GM12878 (cell line): ENCODE measurements at regions not wholly inside any gene's neighbourhood (a gene's known extent, or its start where the extent isn't known, plus 50 kb on each side); places are given as distances from the start of the nearest gene placed in this dataset.
"Not testable (repeated sequence)": the region's sequence is repeated elsewhere in the genome, so short reads cannot be mapped to it uniquely, and the experiment has no call there.

Source experiments
- ATAC-seq: fragments of 200-7000 bp; cut with Tn5 transposase; 3 replicates; pipeline ENCODE4 v1.9.1; 2020; ENCODE audit warnings: mild to moderate bottlenecking, moderate library complexity
- BruUV-seq: library from RNA; stranded (reverse); fragments of 400-500 nt; replicated peaks from 2 replicates; lab custom pipeline; 2021; lab: Mats Ljungman, UMichigan
- CTCF ChIA-PET: fragments of 300-600 bp; sonication (Branson Sonifier 250); formaldehyde crosslinking; extraction: SDS; loops from one replicate; lab custom pipeline; 2021; ENCODE audit warnings: inconsistent platforms; lab: Yijun Ruan, JAX
- POLR2A ChIA-PET: fragments of 350-600 bp; formaldehyde crosslinking; extraction: SDS; loops from one replicate; lab custom pipeline; 2021; ENCODE audit warnings: inconsistent platforms; lab: Charles Lee
- RAD21 ChIA-PET: fragments of 300-600 bp; sonication (Branson Sonifier 250); formaldehyde crosslinking; loops from one replicate; lab custom pipeline; 2023; ENCODE audit warnings: antibody characterized with exemption; ENCODE audit not compliant: unreplicated experiment; lab: Charles Lee
- SMC1A ChIA-PET: fragments of 300-600 bp; sonication (Branson Sonifier 250); formaldehyde crosslinking; loops from one replicate; lab custom pipeline; 2023; ENCODE audit not compliant: unreplicated experiment, uncharacterized antibody; lab: Charles Lee
- DNase-seq: peaks from one replicate; pipeline ENCODE4 v3.0.0-alpha.2; 2011; ENCODE audit warnings: low read depth, low spot score
- FAIRE-seq: peaks from 3 replicates; lab custom pipeline; 2011; peaks lifted over from hg19 to GRCh38; lab: Jason Lieb, UNC
- H2AFZ ChIP-seq: 2 replicates; pipeline ENCODE4 v1.6.0; 2011; ENCODE audit warnings: low read depth, low read length, control low read depth; ENCODE audit not compliant: control insufficient read depth
- H3K27ac ChIP-seq: 2 replicates; pipeline ENCODE4 v1.5.1; 2011; ENCODE audit warnings: control low read depth; ENCODE audit not compliant: control insufficient read depth, insufficient read depth
- H3K27me3 ChIP-seq, 2 experiments: replicated peaks in 1 of 2; 2 replicates each; pipeline versions ENCODE4 v1.6.0 to v1.6.1; 2011; ENCODE audit warnings: low read length in 1 of 2; ENCODE audit not compliant: control insufficient read depth in 2 of 2, insufficient read depth in 2 of 2
- H3K36me3 ChIP-seq, 2 experiments: 2 replicates each; pipeline ENCODE4 v1.5.1; 2011; ENCODE audit warnings: low read length in 1 of 2; ENCODE audit not compliant: control insufficient read depth in 2 of 2, insufficient read depth in 2 of 2
- H3K4me1 ChIP-seq: 2 replicates; pipeline ENCODE4 v1.6.1; 2011; ENCODE audit warnings: mild to moderate bottlenecking, low read length, moderate library complexity, mixed read lengths; ENCODE audit not compliant: control insufficient read depth, insufficient read depth
- H3K4me2 ChIP-seq: 2 replicates; pipeline ENCODE4 v1.6.0; 2011; ENCODE audit warnings: control low read depth; ENCODE audit not compliant: control insufficient read depth, insufficient read depth
- H3K4me3 ChIP-seq: fragments of 200-600 bp; sonication (generic); 2 replicates; pipeline ENCODE4 v1.5.1; 2016
- H3K79me2 ChIP-seq: 2 replicates; pipeline ENCODE4 v1.6.0; 2011; ENCODE audit warnings: low read length; ENCODE audit not compliant: control insufficient read depth, insufficient read depth
- H3K9ac ChIP-seq: 2 replicates; pipeline ENCODE4 v1.8.0; 2011; ENCODE audit warnings: low read length, control low read depth, mixed read lengths; ENCODE audit not compliant: control insufficient read depth, insufficient read depth
- H3K9me3 ChIP-seq: replicated peaks from 3 replicates; pipeline ENCODE4 v1.5.1; 2011; ENCODE audit warnings: mild to moderate bottlenecking, low read length; ENCODE audit not compliant: control insufficient read depth, insufficient read depth
- H4K20me1 ChIP-seq: 2 replicates; pipeline ENCODE4 v1.6.0; 2011; ENCODE audit not compliant: control insufficient read depth, insufficient read depth
- CHD1 ChIP-seq: IDR thresholded peaks from 2 replicates; pipeline ENCODE4 v1.6.1; 2012; ENCODE audit warnings: low read depth, low read length, improper control_type of control experiment
- FOXM1 ChIP-seq: IDR thresholded peaks from 2 replicates; pipeline ENCODE4 v1.6.1; 2012; ENCODE audit warnings: low read depth, mild to moderate bottlenecking, inconsistent platforms, low read length, moderate library complexity
- WGBS: methylation state at CpG from one replicate; pipeline ENCODE4 v1.1.6; 2016; ENCODE audit warnings: low lambda C conversion rate; ENCODE audit not compliant: insufficient replicate concordance, insufficient coverage; ENCODE audit errors: missing lambda C conversion rate; 5-methylcytosine and 5-hydroxymethylcytosine counted together
- in situ Hi-C: fragments of 300-500 bp; cut with MboI; formaldehyde crosslinking; loops from 9 replicates; pipeline ENCODE4 v1.14.3; 2018; ENCODE audit warnings: mixed read lengths
- intact Hi-C: fragments of 100-400 bp; cut with micrococcal nuclease; formaldehyde crosslinking; loops from one replicate; pipeline ENCODE4 v1.14.2; 2022; ENCODE audit not compliant: unreplicated experiment
- TF ChIP-seq, protein P1 (sequence below): IDR thresholded peaks from 2 replicates; pipeline ENCODE4 v1.6.1; 2011; ENCODE audit warnings: mild to moderate bottlenecking, low read depth, low read length, moderate library complexity; ENCODE audit not compliant: insufficient replicate concordance
- TF ChIP-seq, protein P2 (sequence below): fragments of 450-650 bp; IDR thresholded peaks from 2 replicates; pipeline ENCODE4 v1.6.1; 2017; ENCODE audit warnings: borderline replicate concordance

DNA sequence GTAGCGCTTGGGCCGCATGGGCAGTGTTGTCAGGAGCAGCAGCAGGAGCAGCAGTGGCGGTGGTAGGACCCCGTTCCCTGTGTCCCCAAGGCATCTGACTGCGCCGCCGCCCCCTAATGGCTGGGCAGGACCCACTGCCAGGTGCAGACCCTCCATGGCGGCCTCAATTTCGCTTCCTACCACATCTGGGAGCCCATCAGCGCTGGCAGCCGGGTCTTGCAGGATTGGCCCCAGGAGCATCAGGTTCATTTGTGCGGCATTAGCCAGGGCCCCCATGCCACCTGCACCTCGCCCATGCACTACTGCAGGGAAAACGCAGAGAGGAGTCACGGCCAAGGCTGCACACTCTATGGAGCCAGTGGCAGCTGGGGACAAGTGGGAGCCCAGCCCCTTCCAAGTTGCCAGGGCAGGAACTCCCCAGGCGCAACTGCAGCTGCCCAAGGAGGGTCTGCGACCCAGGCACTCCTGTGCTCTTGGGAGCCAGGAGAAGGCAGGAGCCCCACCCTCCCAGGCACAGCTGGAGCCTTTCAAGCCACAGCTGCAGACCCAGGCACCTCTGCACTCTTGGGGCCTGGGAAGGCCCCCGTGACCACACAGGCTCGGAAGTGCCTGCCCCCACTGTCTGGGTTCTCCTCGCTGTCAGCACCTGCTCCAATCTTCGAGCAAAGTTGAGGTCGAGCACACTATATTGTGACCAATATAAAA, 594.2 kb downstream of the KCNJ18 start:
- no TSS peak for BruUV-seq
- intact Hi-C loops (no loop called here), in situ Hi-C loops (no loop called here)
- FAIRE-seq: no peak
- RAD21 ChIA-PET: no interaction called here
- no peaks in the 10 kb centered on the region; the same call in 2 of the 3 replicates for H3K9me3 ChIP-seq
- no peak for DNase-seq
- H3K79me2 ChIP-seq: no peaks in the 10 kb centered on the region
- H3K4me3 ChIP-seq: no peak overlapping the region
- no peak overlapping the region for H3K27ac ChIP-seq
- no peak overlapping the region for H3K4me2 ChIP-seq
- SMC1A ChIA-PET: no interaction called here
- WGBS: 31% methylated on average over 22 of the region's 22 CpGs
- POLR2A ChIA-PET: no interaction called here
- no peaks in the 10 kb centered on the region for H3K4me1 ChIP-seq
- ATAC-seq: no peak
- no peak overlapping the region for H3K9ac ChIP-seq
- no peaks in the 10 kb centered on the region for H4K20me1 ChIP-seq
- CTCF ChIA-PET: no interaction called here
- H3K36me3 ChIP-seq: no peaks in the 10 kb centered on the region
- TF ChIP-seq CHD1 (no peak), FOXM1 (no peak)
- TF ChIP-seq, protein P1, sequence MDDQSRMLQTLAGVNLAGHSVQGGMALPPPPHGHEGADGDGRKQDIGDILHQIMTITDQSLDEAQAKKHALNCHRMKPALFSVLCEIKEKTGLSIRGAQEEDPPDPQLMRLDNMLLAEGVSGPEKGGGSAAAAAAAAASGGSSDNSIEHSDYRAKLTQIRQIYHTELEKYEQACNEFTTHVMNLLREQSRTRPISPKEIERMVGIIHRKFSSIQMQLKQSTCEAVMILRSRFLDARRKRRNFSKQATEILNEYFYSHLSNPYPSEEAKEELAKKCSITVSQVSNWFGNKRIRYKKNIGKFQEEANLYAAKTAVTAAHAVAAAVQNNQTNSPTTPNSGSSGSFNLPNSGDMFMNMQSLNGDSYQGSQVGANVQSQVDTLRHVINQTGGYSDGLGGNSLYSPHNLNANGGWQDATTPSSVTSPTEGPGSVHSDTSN: no peak
- TF ChIP-seq, protein P2, sequence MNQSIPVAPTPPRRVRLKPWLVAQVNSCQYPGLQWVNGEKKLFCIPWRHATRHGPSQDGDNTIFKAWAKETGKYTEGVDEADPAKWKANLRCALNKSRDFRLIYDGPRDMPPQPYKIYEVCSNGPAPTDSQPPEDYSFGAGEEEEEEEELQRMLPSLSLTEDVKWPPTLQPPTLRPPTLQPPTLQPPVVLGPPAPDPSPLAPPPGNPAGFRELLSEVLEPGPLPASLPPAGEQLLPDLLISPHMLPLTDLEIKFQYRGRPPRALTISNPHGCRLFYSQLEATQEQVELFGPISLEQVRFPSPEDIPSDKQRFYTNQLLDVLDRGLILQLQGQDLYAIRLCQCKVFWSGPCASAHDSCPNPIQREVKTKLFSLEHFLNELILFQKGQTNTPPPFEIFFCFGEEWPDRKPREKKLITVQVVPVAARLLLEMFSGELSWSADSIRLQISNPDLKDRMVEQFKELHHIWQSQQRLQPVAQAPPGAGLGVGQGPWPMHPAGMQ: no peak
- H3K27me3 ChIP-seq: no peaks in the 10 kb centered on the region
- H2AFZ ChIP-seq: no peak overlapping the region

DNA sequence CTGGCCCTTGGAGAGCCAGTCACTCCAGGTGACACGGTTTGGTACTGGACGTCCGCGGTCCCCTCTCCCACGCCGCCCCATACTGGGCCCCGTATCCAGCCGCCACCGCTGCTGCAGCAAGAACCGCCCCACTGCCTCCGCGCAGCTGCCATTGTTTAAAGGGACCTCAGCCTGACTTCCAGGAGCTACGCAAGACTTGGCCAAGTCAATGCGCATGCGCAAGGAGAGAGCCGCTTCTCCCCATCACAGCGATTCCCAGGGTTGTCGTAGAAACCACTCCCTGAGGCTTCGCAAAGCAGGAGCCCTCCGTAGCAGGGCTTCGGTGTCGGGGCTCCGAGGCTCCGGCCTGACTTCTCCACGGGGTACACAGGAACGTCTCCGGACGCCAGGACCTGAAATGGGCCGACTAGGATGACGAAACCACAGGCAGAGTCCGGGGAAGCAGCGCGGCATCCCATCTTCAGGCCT, 606.2 kb downstream of the KCNJ18 start:
- H3K4me2 ChIP-seq, H3K27ac ChIP-seq, SMC1A ChIA-PET, H3K4me1 ChIP-seq, ATAC-seq, H3K9ac ChIP-seq, CTCF ChIA-PET, FAIRE-seq, H3K4me3 ChIP-seq, RAD21 ChIA-PET, H3K9me3 ChIP-seq, H3K36me3 ChIP-seq, BruUV-seq, POLR2A ChIA-PET, DNase-seq, intact Hi-C loops, in situ Hi-C loops, H3K27me3 ChIP-seq, H4K20me1 ChIP-seq, H2AFZ ChIP-seq, H3K79me2 ChIP-seq: not testable (repeated sequence)
- WGBS: 78% methylated on average over 15 of the region's 33 CpGs
